Left colon (tissue), 2 donors: ENCODE measurements at regions not wholly inside any gene's neighbourhood (a gene's known extent, or its start where the extent isn't known, plus 50 kb on each side); places are given as distances from the start of the nearest gene placed in this dataset.

ENCODE experiments used
- ATAC-seq: fragments of 200-7000 bp; cut with Tn5 transposase; one replicate; pipeline ENCODE4 v1.9.1; 2020; ENCODE audit warnings: mild to moderate bottlenecking, moderate library complexity
- DNase-seq, 2 donors: peaks; one replicate each; pipeline ENCODE4 v3.0.0-alpha.2; 2020
- intact Hi-C, 2 donors: fragments of 100-400 bp; cut with DNase I in 1 of 2; cut with micrococcal nuclease in 1 of 2; formaldehyde crosslinking; loops; one replicate each; pipeline versions ENCODE4 v1.11.2 to v1.14.0; 2022; cut with DNase I, micrococcal nuclease
- donor health status: DM: no; HTN: no; CAD: no.
- donor health status: DM: yes; HTN: yes; CAD: no.

GRCh38 chr18:2351126-2351850, 220.0 kb downstream of the METTL4 start:
- no peak for ATAC-seq
- no peak for DNase-seq
- intact Hi-C loops = loop anchor here in 1 of 2 donors (10.0 kb wide), 1 partner anchor 194 kb away; no protein-coding TSS in a partner anchor

GRCh38 chr18:2354292-2354691, 217.0 kb downstream of the METTL4 start:
- intact Hi-C loops = loop anchor here in 1 of 2 donors (10.0 kb wide), 1 partner anchor 191 kb away; no protein-coding TSS in a partner anchor
- ATAC-seq (no peak), DNase-seq (no peak)

- intact Hi-C loops = loop anchor here in 1 of 2 donors (10.0 kb wide), 1 partner anchor 188 kb away; no protein-coding TSS in a partner anchor
- ATAC-seq (no peak), DNase-seq (no peak)
These were observed 214.4 kb downstream of the METTL4 start for GRCh38 chr18:2356906-2357305.

- ATAC-seq (no peak), DNase-seq (no peak)
- intact Hi-C loops = no loop called here
These were observed 210.4 kb downstream of the METTL4 start for GRCh38 chr18:2360861-2361260.

GRCh38 chr18:2368102-2368501, 203.2 kb downstream of the METTL4 start:
- ATAC-seq = no peak
- intact Hi-C loops = no loop called here

GRCh38 chr18:2376707-2377106, 194.6 kb downstream of the METTL4 start:
- intact Hi-C loops = no loop called here
- ATAC-seq (no peak), DNase-seq (no peak)

More at GRCh38 chr18:2368102-2368501, 203.2 kb downstream of the METTL4 start:
- DNase-seq = no peak

- intact Hi-C loops = no loop called here
- ATAC-seq = no peak
- DNase-seq = no peak
These were observed 191.2 kb downstream of the METTL4 start for GRCh38 chr18:2380101-2380500.

GRCh38 chr18:2381539-2381938, 189.8 kb downstream of the METTL4 start:
- intact Hi-C loops = no loop called here
- no peak for DNase-seq
- ATAC-seq = no peak

- no peak for ATAC-seq
- intact Hi-C loops = no loop called here
- no peak for DNase-seq
These were observed 183.7 kb downstream of the METTL4 start for GRCh38 chr18:2387588-2387987.

GRCh38 chr18:2390158-2390557, 181.1 kb downstream of the METTL4 start:
- no peak for ATAC-seq
- DNase-seq = no peak
- intact Hi-C loops = no loop called here

GRCh38 chr18:2391470-2391869, 179.8 kb downstream of the METTL4 start:
- ATAC-seq (no peak), DNase-seq (no peak)
- intact Hi-C loops = no loop called here

GRCh38 chr18:2392446-2392845, 178.9 kb downstream of the METTL4 start:
- no peak for DNase-seq
- intact Hi-C loops = no loop called here

GRCh38 chr18:2394684-2395083, 176.6 kb downstream of the METTL4 start:
- intact Hi-C loops = no loop called here

More at GRCh38 chr18:2392446-2392845, 178.9 kb downstream of the METTL4 start:
- ATAC-seq = no peak

GRCh38 chr18:2395427-2396161, 175.7 kb downstream of the METTL4 start:
- no peak for DNase-seq
- no peak for ATAC-seq
- intact Hi-C loops = no loop called here

More at GRCh38 chr18:2394684-2395083, 176.6 kb downstream of the METTL4 start:
- no peak for DNase-seq
- no peak for ATAC-seq

GRCh38 chr18:2396162-2396505, 175.2 kb downstream of the METTL4 start:
- no peak for DNase-seq
- no peak for ATAC-seq
- intact Hi-C loops = no loop called here

- no peak for ATAC-seq
- intact Hi-C loops = no loop called here
- no peak for DNase-seq
These were observed 170.6 kb downstream of the METTL4 start for GRCh38 chr18:2400701-2401196.

GRCh38 chr18:2402084-2402483, 169.2 kb downstream of the METTL4 start:
- ATAC-seq (no peak), DNase-seq (no peak)
- intact Hi-C loops = no loop called here

- DNase-seq (no peak), ATAC-seq (no peak)
- intact Hi-C loops = no loop called here
These were observed 164.8 kb downstream of the METTL4 start for GRCh38 chr18:2406544-2406943.

- intact Hi-C loops = no loop called here
- no peak for DNase-seq
- ATAC-seq = no peak
These were observed 163.3 kb downstream of the METTL4 start for GRCh38 chr18:2407961-2408360.

- intact Hi-C loops = no loop called here
- DNase-seq = no peak
- ATAC-seq = no peak
These were observed 161.4 kb downstream of the METTL4 start for GRCh38 chr18:2409906-2410305.
